Colonic mucosa (tissue), 4 donors: ENCODE measurements at regions not wholly inside any gene's neighbourhood (a gene's known extent, or its start where the extent isn't known, plus 50 kb on each side); places are given as distances from the start of the nearest gene placed in this dataset.

Source experiments
- DNase-seq: peaks from one replicate; pipeline ENCODE4 v3.0.0-alpha.2; 2020
- H3K27ac ChIP-seq: fragments of 200-600 bp; one replicate; pipeline ENCODE4 v1.8.0; 2021
- H3K27me3 ChIP-seq: fragments of 200-600 bp; one replicate; pipeline ENCODE4 v1.8.0; 2021
- H3K36me3 ChIP-seq: fragments of 200-600 bp; one replicate; pipeline ENCODE4 v1.8.0; 2021
- H3K4me1 ChIP-seq: fragments of 200-600 bp; one replicate; pipeline ENCODE4 v1.8.0; 2021; ENCODE audit warnings: mild to moderate bottlenecking
- H3K4me3 ChIP-seq: fragments of 200-600 bp; one replicate; pipeline ENCODE4 v1.8.0; 2021
- H3K9ac ChIP-seq, 2 donors: one replicate each; pipeline ENCODE4 v1.7.0; 2013; ENCODE audit warnings: control low read depth in 2 of 2, low read depth in 2 of 2, low read length in 2 of 2
- H3K9me3 ChIP-seq: fragments of 200-600 bp; one replicate; pipeline ENCODE4 v1.8.0; 2021
- intact Hi-C: fragments of 100-400 bp; cut with DNase I; formaldehyde crosslinking; loops from one replicate; pipeline ENCODE4 v1.14.1; 2022
- TF ChIP-seq, protein P1 (sequence below): fragments of 200-600 bp; IDR thresholded peaks from one replicate; pipeline ENCODE4 v1.8.0; 2022; ENCODE audit warnings: antibody characterized with exemption, mild to moderate bottlenecking
- donor health status: healthy.
- donor health status: DM: no; HTN: no; CAD: no.
- donor health status: DM: no; HTN: no; CAD: no.

DNA sequence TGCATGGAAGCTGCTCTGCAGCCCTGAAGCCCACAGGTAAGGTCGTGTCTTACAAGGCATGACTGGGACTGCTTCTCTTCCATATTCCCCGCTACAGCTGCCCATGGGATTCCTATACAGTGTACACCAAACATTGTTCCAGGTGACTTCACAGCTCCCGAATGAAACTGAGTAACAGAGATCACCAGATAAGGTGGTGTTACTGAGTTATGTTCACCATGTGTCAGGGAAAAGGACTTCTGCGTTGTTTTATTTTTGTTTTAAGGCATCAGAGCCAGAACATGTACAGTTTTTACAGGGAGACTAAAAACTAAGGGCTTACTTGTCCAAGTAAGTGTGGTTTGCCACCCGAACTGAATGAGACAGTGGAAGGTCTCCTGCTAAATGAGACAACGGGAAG, 138.3 kb downstream of the CD83 start:
- no peak overlapping the region for H3K27ac ChIP-seq
- H3K27me3 ChIP-seq: no peaks in the 10 kb centered on the region
- no peak overlapping the region for H3K9ac ChIP-seq
- H3K4me1 ChIP-seq: no peaks in the 10 kb centered on the region
- H3K36me3 ChIP-seq: no peaks in the 10 kb centered on the region
- H3K9me3 ChIP-seq: no peaks in the 10 kb centered on the region
- no peak for DNase-seq
- no peak overlapping the region for H3K4me3 ChIP-seq
- intact Hi-C loops: no loop called here
- TF ChIP-seq, protein P1, sequence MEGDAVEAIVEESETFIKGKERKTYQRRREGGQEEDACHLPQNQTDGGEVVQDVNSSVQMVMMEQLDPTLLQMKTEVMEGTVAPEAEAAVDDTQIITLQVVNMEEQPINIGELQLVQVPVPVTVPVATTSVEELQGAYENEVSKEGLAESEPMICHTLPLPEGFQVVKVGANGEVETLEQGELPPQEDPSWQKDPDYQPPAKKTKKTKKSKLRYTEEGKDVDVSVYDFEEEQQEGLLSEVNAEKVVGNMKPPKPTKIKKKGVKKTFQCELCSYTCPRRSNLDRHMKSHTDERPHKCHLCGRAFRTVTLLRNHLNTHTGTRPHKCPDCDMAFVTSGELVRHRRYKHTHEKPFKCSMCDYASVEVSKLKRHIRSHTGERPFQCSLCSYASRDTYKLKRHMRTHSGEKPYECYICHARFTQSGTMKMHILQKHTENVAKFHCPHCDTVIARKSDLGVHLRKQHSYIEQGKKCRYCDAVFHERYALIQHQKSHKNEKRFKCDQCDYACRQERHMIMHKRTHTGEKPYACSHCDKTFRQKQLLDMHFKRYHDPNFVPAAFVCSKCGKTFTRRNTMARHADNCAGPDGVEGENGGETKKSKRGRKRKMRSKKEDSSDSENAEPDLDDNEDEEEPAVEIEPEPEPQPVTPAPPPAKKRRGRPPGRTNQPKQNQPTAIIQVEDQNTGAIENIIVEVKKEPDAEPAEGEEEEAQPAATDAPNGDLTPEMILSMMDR: no peak

DNA sequence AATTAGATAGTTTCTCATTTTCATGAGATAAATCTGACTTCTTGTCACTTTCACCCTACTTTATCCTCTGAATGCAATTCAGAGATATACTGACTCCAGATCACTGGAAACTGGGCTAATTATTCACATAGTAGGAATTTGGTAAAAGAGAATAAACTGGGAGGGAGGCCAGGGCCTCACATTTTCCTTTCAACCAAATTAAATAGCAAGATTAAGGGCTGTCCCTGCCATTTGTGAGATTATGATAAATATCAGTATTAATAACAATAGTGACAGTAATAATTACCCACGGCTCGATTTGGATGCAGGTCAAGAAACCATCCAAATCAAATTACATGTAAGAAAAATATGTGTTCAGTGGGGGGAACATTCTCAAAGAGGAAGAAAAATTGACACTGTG, 140.5 kb downstream of the CD83 start:
- no peaks in the 10 kb centered on the region for H3K4me1 ChIP-seq
- intact Hi-C loops: no loop called here
- no peaks in the 10 kb centered on the region for H3K27me3 ChIP-seq
- H3K36me3 ChIP-seq: no peaks in the 10 kb centered on the region
- H3K4me3 ChIP-seq: no peak overlapping the region
- H3K9me3 ChIP-seq: no peaks in the 10 kb centered on the region
- TF ChIP-seq, protein P1: no peak
- no peak overlapping the region for H3K27ac ChIP-seq
- no peak overlapping the region for H3K9ac ChIP-seq
- DNase-seq: no peak

DNA sequence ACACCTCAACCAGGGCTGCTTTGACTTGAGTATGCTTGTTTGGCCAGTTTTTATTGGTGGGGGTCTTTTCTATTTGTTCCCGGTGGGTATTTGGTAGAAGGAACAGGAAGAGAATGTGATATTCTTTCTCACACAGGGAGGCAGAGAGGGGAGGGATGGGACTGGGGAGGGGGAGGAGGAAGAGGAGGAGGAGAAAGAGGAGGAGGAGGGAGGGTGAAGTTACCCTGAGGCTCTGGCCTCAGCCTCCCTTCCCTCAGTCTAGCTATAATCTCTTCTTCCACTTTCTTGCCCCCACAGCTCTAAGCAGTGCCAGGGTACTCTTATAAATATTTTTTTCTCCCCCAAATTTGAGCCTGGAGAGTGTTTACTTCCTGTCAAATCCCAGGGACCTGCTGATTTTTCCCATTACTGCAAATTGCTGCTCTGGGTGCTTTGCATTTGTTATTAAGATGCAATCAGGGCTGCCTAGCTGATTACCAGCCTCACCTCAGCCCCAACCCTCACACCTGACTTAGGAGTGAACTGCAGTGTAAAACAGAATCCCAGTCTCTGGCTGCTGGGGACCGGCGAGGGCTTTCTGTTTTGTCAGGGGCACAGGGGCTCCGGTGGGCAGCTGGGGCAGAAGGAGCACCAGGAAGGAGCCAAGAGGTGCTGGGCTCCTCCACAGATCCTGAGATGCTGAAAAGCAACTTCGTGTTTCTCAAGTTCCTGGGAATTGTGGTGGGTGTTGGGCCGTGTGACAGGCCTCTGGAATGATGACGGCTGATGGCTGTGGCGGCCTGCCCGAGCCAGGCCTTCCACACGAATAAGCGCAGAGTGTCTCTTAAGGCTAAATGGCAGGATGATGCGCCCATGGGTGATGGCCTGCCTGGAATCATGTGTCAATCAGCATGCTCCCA, 141.4 kb downstream of the CD83 start:
- Histone ChIP-seq H3K36me3 (no peaks in the 10 kb centered on the region), H3K9me3 (no peaks in the 10 kb centered on the region), H3K4me3 (no peak overlapping the region), H3K4me1 (no peaks in the 10 kb centered on the region), H3K27ac (no peak overlapping the region), H3K27me3 (no peaks in the 10 kb centered on the region), H3K9ac (no peak overlapping the region)
- no peak for DNase-seq
- TF ChIP-seq, protein P1: no peak
- intact Hi-C loops: no loop called here

DNA sequence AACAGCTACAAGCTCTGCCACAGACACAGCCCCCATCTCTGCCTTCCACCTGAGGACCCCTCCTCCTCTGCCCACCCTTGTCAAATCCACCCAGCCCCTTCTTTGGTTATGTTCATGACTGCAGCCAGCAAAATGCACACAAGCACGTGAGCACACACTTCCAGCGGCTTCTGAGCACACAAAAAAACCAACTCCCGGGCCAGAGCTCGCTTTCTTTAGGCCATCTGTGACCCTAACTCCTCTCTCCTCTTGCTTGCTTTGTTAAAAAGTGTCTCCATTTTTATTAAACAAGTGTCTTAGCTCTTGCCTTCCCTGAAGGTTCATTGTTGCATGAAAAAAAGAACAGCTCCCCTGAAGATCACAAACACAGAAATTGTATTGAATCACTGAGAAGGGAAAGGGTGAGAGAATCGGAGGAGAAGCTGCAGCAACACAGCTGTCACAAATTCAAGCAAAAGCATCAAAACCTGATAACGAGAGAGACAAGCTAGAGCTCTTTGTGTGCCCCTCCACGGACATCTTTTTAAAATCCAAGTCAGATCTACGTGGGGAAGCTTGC, 142.1 kb downstream of the CD83 start:
- no peak for DNase-seq
- Histone ChIP-seq H3K27ac (no peak overlapping the region), H3K4me3 (no peak overlapping the region), H3K36me3 (no peaks in the 10 kb centered on the region), H3K9ac (no peak overlapping the region), H3K4me1 (no peaks in the 10 kb centered on the region), H3K27me3 (no peaks in the 10 kb centered on the region), H3K9me3 (no peaks in the 10 kb centered on the region)
- TF ChIP-seq, protein P1: no peak
- intact Hi-C loops: no loop called here

DNA sequence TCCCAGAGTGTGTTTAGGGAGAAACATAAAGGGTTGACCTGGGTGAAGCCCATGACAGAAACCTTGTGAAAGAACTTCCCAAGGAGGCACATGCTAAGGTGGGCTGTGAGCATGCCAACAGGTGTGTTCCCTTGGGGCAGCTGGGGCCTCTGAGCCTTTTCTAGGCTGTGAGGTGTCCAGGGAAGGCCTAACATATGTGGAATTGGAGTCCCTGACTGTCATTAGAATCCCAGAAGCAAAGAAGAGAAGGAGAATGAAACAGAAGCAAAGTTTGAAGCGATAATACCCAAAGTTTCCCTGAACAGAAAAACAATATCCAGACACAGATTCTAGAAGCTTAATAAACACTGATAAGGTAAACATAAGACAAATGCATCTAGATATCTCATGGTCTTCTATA, 143.3 kb downstream of the CD83 start:
- intact Hi-C loops: no loop called here
- no peak for DNase-seq
- H3K4me1 ChIP-seq: no peaks in the 10 kb centered on the region
- H3K27ac ChIP-seq: no peak overlapping the region
- TF ChIP-seq, protein P1: no peak
- no peak overlapping the region for H3K9ac ChIP-seq
- no peak overlapping the region for H3K4me3 ChIP-seq
- H3K27me3 ChIP-seq: no peaks in the 10 kb centered on the region
- no peaks in the 10 kb centered on the region for H3K36me3 ChIP-seq
- no peaks in the 10 kb centered on the region for H3K9me3 ChIP-seq
